ENCODE measurements at regions not wholly inside any gene's neighbourhood (a gene's known extent, or its start where the extent isn't known, plus 50 kb on each side); places are given as distances from the start of the nearest gene placed in this dataset.
"Not testable (repeated sequence)": the region's sequence is repeated elsewhere in the genome, so short reads cannot be mapped to it uniquely, and the experiment has no call there.

DNA sequence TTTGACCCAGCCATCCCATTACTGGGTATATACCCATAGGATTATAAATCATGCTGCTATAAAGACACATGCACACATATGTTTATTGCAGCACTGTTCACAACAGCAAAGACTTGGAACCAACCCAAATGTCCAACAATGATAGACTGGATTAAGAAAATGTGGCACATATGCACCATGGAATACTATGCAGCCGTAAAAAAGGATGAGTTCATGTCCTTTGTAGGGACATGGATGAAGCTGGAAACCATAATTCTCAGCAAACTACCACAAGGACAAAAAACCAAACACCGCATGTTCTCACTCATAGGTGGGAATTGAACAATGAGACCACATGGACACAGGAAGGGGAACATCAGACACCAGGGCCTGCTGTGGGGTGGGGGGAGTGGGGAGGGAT lies 129.4 kb upstream of the ZNF366 start:
- not testable (repeated sequence) for TF ChIP-seq SP2 (tag by site-specific recombination; IDR thresholded peaks at IDR 0.05); ZEB2 (tag by site-specific recombination; IDR thresholded peaks at IDR 0.05); ZNF324 (tag by site-specific recombination; IDR thresholded peaks at IDR 0.05); ZNF157 (tag by site-specific recombination; IDR thresholded peaks at IDR 0.05); ZBTB8A (tag by site-specific recombination; IDR thresholded peaks at IDR 0.05); ZNF473 (tag by site-specific recombination; IDR thresholded peaks at IDR 0.05); ZNF843 (tag by site-specific recombination; IDR thresholded peaks at IDR 0.05); MEIS1 (CRISPR knock-in tag; IDR thresholded peaks at IDR 0.05; ENCODE audit: borderline replicate concordance)
- TF ChIP-seq, protein P1, sequence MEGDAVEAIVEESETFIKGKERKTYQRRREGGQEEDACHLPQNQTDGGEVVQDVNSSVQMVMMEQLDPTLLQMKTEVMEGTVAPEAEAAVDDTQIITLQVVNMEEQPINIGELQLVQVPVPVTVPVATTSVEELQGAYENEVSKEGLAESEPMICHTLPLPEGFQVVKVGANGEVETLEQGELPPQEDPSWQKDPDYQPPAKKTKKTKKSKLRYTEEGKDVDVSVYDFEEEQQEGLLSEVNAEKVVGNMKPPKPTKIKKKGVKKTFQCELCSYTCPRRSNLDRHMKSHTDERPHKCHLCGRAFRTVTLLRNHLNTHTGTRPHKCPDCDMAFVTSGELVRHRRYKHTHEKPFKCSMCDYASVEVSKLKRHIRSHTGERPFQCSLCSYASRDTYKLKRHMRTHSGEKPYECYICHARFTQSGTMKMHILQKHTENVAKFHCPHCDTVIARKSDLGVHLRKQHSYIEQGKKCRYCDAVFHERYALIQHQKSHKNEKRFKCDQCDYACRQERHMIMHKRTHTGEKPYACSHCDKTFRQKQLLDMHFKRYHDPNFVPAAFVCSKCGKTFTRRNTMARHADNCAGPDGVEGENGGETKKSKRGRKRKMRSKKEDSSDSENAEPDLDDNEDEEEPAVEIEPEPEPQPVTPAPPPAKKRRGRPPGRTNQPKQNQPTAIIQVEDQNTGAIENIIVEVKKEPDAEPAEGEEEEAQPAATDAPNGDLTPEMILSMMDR (tag by site-specific recombination; IDR thresholded peaks at IDR 0.05), result not testable (repeated sequence)
- TF ChIP-seq, protein P2, sequence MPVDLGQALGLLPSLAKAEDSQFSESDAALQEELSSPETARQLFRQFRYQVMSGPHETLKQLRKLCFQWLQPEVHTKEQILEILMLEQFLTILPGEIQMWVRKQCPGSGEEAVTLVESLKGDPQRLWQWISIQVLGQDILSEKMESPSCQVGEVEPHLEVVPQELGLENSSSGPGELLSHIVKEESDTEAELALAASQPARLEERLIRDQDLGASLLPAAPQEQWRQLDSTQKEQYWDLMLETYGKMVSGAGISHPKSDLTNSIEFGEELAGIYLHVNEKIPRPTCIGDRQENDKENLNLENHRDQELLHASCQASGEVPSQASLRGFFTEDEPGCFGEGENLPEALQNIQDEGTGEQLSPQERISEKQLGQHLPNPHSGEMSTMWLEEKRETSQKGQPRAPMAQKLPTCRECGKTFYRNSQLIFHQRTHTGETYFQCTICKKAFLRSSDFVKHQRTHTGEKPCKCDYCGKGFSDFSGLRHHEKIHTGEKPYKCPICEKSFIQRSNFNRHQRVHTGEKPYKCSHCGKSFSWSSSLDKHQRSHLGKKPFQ (tag by site-specific recombination; IDR thresholded peaks at IDR 0.05), result not testable (repeated sequence)
- TF ChIP-seq, protein P3, sequence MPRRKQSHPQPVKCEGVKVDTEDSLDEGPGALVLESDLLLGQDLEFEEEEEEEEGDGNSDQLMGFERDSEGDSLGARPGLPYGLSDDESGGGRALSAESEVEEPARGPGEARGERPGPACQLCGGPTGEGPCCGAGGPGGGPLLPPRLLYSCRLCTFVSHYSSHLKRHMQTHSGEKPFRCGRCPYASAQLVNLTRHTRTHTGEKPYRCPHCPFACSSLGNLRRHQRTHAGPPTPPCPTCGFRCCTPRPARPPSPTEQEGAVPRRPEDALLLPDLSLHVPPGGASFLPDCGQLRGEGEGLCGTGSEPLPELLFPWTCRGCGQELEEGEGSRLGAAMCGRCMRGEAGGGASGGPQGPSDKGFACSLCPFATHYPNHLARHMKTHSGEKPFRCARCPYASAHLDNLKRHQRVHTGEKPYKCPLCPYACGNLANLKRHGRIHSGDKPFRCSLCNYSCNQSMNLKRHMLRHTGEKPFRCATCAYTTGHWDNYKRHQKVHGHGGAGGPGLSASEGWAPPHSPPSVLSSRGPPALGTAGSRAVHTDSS (tag by site-specific recombination; IDR thresholded peaks at IDR 0.05), result not testable (repeated sequence)
- TF ChIP-seq, protein P4, sequence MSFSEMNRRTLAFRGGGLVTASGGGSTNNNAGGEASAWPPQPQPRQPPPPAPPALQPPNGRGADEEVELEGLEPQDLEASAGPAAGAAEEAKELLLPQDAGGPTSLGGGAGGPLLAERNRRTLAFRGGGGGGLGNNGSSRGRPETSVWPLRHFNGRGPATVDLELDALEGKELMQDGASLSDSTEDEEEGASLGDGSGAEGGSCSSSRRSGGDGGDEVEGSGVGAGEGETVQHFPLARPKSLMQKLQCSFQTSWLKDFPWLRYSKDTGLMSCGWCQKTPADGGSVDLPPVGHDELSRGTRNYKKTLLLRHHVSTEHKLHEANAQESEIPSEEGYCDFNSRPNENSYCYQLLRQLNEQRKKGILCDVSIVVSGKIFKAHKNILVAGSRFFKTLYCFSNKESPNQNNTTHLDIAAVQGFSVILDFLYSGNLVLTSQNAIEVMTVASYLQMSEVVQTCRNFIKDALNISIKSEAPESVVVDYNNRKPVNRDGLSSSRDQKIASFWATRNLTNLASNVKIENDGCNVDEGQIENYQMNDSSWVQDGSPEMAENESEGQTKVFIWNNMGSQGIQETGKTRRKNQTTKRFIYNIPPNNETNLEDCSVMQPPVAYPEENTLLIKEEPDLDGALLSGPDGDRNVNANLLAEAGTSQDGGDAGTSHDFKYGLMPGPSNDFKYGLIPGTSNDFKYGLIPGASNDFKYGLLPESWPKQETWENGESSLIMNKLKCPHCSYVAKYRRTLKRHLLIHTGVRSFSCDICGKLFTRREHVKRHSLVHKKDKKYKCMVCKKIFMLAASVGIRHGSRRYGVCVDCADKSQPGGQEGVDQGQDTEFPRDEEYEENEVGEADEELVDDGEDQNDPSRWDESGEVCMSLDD (tag by site-specific recombination; IDR thresholded peaks at IDR 0.05), result not testable (repeated sequence)

Measured in HEK293 (cell line).